GM15510 (cell line): ENCODE measurements at regions not wholly inside any gene's neighbourhood (a gene's known extent, or its start where the extent isn't known, plus 50 kb on each side); places are given as distances from the start of the nearest gene placed in this dataset.

ENCODE experiments used
- POLR2A ChIP-seq: IDR thresholded peaks from 3 replicates; pipeline ENCODE4 v1.6.1; 2011; ENCODE audit warnings: borderline replicate concordance; ENCODE audit not compliant: insufficient read length; ENCODE audit errors: extremely low read depth

GRCh38 chr1:166221316-166221715 is 54.5 kb upstream of the FAM78B start:
- no peak for TF ChIP-seq POLR2A

DNA sequence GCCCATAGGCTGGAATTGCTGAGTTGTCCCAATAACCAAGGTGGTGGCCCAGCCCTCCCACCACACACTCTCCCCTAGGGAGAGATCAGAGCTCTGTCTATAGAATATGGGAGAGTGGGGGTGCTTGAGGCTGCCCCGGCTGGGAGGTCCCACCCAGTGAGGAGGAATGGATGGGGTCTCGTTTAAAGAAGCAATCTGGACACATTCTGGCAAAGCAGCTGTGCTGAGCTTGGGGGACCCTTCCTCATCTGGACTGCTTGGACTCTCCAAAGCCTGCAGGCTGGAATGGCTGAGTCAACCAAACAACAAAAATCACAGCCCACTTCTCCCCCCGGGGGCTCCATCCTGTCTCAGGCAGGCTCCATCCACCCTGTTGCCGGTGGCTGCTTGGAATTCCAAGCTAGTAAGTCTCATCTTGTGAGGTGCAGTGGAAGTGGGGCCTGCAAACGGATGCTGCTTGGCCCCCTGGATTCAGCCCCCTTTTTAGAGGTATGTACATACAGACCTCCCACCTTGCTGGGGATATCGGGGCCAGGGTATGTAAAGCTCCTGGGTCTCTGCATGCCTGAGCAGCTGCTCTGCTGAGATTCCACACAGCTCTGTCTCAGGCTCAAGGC is 67.1 kb upstream of the FAM78B start:
- TF ChIP-seq POLR2A, result no peak

DNA sequence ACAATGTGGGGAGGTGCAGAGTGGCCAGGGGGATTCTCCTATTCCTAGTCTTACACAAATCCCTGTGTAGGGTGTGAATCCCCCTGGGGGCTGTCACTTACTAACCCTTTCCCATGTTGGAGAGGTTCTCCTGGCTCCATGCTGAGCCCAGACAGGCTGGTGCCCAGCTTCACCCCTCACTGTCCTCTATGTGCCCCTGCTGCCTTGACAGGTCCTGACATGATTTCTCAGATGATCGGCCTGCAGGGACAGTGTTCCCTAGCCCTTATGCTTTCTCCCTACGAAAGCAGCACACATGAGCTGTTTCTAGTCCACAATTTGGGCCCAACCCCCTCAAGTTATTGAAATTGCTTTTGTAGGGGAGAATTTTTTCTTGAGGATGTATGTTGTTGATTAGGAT is 68.9 kb upstream of the FAM78B start:
- TF ChIP-seq POLR2A, result no peak

GRCh38 chr1:166237675-166238074 is 70.9 kb upstream of the FAM78B start:
- TF ChIP-seq POLR2A, result no peak

DNA sequence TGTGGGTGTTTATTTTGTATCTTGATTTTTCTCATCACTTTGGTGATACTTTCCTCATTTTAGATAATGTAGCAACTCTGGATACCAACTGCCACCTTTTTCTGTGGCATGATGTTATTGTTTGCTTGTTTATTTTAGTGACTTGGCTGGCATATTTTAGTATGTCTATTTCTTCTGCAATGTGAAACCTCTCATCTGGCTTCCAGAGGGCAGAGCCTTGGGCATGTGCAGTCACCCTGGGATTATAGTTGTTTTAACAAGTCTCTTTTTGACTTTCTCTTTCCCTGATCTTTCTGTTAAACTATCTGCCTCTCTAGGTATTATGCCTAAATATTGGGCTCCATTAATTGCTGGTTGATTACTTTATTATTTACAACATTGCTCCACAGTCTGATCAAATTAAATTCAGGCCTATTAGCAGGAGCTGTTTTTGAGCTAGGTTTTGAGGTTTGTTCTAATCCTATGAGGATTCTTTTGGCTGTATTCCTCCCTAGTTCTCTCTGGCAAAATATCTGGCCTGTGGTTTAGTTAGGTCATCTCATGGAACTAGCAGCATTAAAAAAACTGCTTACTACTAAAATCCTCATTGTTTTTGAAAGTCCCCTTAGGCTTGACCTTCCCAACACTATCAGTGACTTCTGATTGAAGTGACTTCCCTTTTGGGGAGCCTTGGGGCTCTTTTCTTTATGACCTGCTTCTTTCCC is 86.4 kb upstream of the FAM78B start:
- no peak for TF ChIP-seq POLR2A

GRCh38 chr1:166258017-166258416 is 91.2 kb upstream of the FAM78B start:
- TF ChIP-seq POLR2A, result no peak

DNA sequence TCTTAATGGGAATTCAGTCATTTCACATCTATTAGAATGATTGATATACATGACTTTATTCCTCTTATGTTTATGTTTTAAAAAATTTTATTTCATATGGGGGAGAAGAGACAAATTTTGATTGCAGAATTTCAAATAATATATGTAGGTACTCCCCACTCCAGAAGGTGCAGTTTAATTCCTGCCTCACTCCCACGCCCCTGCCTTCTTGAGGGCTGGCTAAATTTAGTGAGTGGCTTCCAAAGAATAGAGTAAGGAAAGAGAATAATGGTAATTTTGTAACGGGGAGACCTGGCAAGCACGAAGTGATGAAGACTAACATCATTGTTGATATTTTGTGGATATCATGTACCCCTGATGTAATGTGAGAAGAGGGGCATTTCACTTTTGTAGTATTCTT is 94.7 kb upstream of the FAM78B start:
- no peak for TF ChIP-seq POLR2A

DNA sequence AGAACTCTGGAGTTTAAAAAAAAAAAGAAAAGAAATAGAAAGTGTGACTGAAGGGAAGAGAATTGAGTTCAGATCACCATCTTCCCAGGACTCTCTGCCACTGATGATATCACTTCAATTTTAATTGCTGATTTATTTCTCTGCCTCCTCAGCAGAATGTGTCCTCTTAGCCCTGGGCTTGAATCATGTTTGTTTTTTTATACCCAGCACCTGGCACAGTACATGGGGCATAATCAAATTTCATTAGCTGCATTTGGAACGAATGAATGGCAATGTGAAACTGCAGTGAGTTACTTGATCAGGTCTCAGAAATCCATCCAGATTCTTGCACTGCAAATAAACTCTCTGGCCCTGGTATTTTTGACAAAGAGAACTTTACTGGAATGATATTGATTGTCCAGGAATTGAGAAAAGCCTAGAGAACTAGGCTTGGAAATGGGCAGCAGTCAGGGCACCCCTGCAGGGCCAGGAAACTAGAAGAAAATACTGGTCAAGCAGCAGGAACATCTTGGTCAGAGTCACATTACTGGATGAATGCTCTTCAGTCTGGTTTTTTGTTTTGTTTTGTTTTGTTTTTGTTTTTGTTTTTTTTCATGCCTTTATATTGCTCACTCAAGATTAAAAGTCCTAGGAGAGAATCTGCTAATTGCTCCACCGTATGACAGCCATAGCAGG is 103.8 kb upstream of the FAM78B start:
- TF ChIP-seq POLR2A, result no peak

DNA sequence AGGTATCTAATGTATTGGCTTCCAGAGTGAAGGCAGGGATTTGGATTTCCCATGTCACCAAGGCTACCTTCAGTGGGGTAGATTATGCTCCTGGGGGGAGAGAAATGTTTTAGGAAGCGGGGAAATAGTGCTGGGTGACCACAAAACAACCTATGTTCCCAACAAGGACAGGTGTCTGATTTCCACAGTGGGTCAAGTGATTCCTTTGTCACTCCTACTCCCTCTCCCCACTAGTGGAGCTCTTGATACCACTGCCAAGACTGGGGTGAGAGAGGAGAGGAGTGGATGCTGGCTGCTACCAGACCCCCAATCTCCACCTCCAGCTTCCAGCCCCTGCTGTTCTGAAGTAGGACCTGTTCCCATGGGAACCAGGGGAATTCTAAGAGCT is 104.3 kb upstream of the FAM78B start:
- TF ChIP-seq POLR2A, result no peak

- TF ChIP-seq POLR2A, result no peak
Observed at GRCh38 chr1:166272155-166272554, 105.4 kb upstream of the FAM78B start.

DNA sequence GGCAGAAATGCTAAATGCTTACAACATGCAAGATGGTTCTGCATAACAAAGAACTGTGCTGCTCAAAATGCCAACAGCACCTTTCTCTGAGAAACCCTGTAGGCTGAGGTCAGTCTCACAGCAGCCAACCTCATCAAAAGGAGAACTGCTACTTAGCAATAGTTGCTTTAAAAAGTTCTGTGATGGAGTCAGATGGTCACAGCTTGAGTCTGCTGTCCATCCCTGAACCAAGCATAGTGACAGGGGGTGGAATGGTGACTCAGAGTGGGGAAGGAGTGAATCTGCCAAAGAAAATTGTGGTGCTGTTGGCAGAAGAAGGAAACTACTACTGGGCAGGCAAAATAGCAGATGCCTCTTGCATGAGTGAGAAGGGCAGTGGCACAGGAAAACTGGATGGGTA is 106.0 kb upstream of the FAM78B start:
- no peak for TF ChIP-seq POLR2A

DNA sequence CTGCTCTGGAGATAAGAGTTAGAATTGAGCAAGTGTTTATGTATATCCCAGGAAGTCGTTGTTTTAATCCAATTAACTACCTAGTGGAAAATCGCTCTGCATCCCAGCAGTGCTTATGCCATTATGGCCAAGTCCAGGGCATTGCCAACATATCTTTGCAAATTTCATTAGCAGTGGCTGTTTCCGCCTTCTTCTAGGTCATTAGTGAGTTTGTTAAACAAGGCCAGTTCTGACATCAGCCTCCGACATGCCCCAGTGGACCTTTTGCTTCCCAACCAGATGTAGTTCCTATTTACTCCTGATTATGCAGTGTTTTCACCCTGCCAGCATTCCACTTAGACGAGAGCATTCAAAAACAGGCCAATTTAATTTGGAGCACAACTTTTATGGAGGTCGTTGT is 106.8 kb upstream of the FAM78B start:
- TF ChIP-seq POLR2A, result no peak

DNA sequence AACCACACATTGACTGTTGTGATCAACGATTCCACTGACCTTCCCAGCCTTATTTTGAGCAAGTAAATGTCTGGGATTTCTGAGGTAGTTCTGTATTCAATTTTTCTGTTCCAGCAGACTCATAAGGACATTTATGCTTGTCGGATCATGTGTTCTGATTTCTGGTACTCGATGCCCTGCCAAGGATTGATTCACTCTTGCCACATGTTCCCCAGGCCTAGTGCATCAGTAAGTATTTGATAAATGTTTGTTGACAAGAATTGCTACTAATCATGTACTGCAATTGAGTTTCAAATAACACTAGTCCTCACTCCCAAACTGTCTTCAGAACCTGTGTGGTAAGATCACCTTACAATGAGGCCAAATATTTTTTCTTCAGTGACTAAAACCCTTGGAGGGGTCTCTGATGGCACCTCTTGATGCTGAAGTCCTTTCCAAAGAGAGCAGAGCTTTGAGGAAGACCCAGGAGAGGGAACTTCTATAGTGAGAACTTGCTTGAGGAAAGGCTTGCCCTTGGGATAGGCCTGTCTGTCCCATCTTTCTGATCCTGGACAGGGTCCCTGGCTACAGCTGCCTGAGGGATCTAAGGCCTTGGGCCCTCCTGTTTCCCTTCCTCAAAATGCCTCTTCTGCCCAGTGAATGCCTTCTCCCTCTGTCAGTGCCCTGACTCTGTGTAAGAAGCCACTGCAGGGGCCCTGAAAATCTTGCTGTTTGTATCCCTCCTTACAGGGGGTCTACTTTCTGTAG is 115.8 kb upstream of the FAM78B start:
- TF ChIP-seq POLR2A, result no peak

- TF ChIP-seq POLR2A, result no peak
Observed at GRCh38 chr1:166283190-166283589, 116.4 kb upstream of the FAM78B start.

GRCh38 chr1:166283600-166283999 is 116.8 kb upstream of the FAM78B start:
- no peak for TF ChIP-seq POLR2A
